K562 (cell line): ENCODE measurements at regions not wholly inside any gene's neighbourhood (a gene's known extent, or its start where the extent isn't known, plus 50 kb on each side); places are given as distances from the start of the nearest gene placed in this dataset.

Experiments used
- ATAC-seq: fragments of 200-7000 bp; cut with Tn5 transposase; 3 replicates; pipeline ENCODE4 v1.9.1; 2020; ENCODE audit warnings: moderate library complexity
- BruUV-seq: library from RNA; stranded (reverse); fragments of 400-500 nt; replicated peaks from 2 replicates; lab custom pipeline; 2021; lab: Mats Ljungman, UMichigan
- CTCF ChIA-PET: fragments of 300-600 bp; formaldehyde crosslinking; extraction: SDS; loops from one replicate; lab custom pipeline; 2021; ENCODE audit warnings: low intra/inter-chr PET ratio; lab: Yijun Ruan, JAX
- POLR2A ChIA-PET: fragments of 300-600, 350-650 bp; sonication (Branson Sonifier 250); formaldehyde crosslinking; extraction: SDS; loops from one replicate; lab custom pipeline; 2021; ENCODE audit warnings: antibody characterized with exemption, inconsistent platforms; lab: Yijun Ruan, JAX
- DNase-seq, 4 experiments: peaks; one replicate each; pipeline versions ENCODE4 v3.0.0 to v3.0.0-alpha.2; 2011 to 2018; ENCODE audit warnings: low spot score in 3 of 4, mixed read lengths in 3 of 4; ENCODE audit errors: extremely low read depth in 1 of 4
- FAIRE-seq: peaks from 2 replicates; lab custom pipeline; 2011; peaks lifted over from hg19 to GRCh38; lab: Jason Lieb, UNC
- H2AFZ ChIP-seq: 2 replicates; pipeline ENCODE4 v1.6.0; 2011; ENCODE audit warnings: low read depth, low read length, control low read depth, inconsistent platforms
- H3K27ac ChIP-seq: fragments of 200-600 bp; 3 replicates; pipeline ENCODE4 v1.8.0; 2011; ENCODE audit warnings: low read depth, mild to moderate bottlenecking, control low read depth, inconsistent platforms, low read length, moderate library complexity, mixed read lengths; ENCODE audit errors: extremely low read depth
- H3K27me3 ChIP-seq, 2 experiments: fragments of 300-600 bp in 1 of 2; 2 replicates in 1 of 2; 3 replicates in 1 of 2; pipeline versions ENCODE4 v1.6.0 to v1.8.0; 2011; ENCODE audit warnings: inconsistent platforms in 2 of 2, low read length in 2 of 2, mild to moderate bottlenecking in 1 of 2, mixed read lengths in 1 of 2, moderate library complexity in 1 of 2; ENCODE audit not compliant: control insufficient read depth in 2 of 2, insufficient read depth in 2 of 2
- H3K36me3 ChIP-seq: fragments of 300-600 bp; 3 replicates; pipeline ENCODE4 v1.8.0; 2011; ENCODE audit warnings: mild to moderate bottlenecking, low read length, inconsistent platforms; ENCODE audit not compliant: control insufficient read depth, insufficient read depth
- H3K4me1 ChIP-seq, 2 experiments: fragments of 200-600 bp in 1 of 2; replicated peaks in 1 of 2; 2 replicates in 1 of 2; 3 replicates in 1 of 2; pipeline versions ENCODE4 v1.5.1 to v1.8.0; 2011; ENCODE audit warnings: inconsistent platforms in 2 of 2, low read length in 2 of 2, mild to moderate bottlenecking in 1 of 2, mixed read lengths in 1 of 2, moderate library complexity in 1 of 2; ENCODE audit not compliant: control insufficient read depth in 2 of 2, insufficient read depth in 2 of 2
- H3K4me2 ChIP-seq: 2 replicates; pipeline ENCODE4 v1.6.1; 2011; ENCODE audit warnings: low read length, control low read depth, inconsistent platforms, mixed read lengths; ENCODE audit not compliant: insufficient read depth
- H3K4me3 ChIP-seq: fragments of 200-600 bp; sonication (generic), shearing (Covaris generic); 2 replicates; pipeline ENCODE4 v1.5.1; 2016; ENCODE audit warnings: control low read depth, inconsistent platforms
- H3K79me2 ChIP-seq: fragments of 200-600 bp; 3 replicates; pipeline ENCODE4 v1.8.0; 2011; ENCODE audit warnings: low read length, inconsistent platforms; ENCODE audit not compliant: control insufficient read depth, insufficient read depth
- H3K9ac ChIP-seq, 2 experiments: 2 replicates each; pipeline versions ENCODE4 v1.6.0 to v1.6.1; 2011; ENCODE audit warnings: low read depth in 2 of 2, low read length in 2 of 2, control low read depth in 1 of 2, inconsistent platforms in 1 of 2, mild to moderate bottlenecking in 1 of 2, mixed read lengths in 1 of 2; ENCODE audit not compliant: insufficient read depth in 1 of 2
- H3K9me1 ChIP-seq: one replicate; pipeline ENCODE4 v1.6.0; 2011; ENCODE audit warnings: inconsistent platforms, mild to moderate bottlenecking, low read length, moderate library complexity; ENCODE audit not compliant: control insufficient read depth, insufficient read depth
- H3K9me3 ChIP-seq: replicated peaks from 2 replicates; pipeline ENCODE4 v1.5.1; 2011; ENCODE audit warnings: low read depth, low read length, inconsistent platforms; ENCODE audit not compliant: control insufficient read depth, insufficient read depth
- H4K20me1 ChIP-seq: replicated peaks from 2 replicates; pipeline ENCODE4 v1.6.1; 2011; ENCODE audit warnings: low read length, inconsistent platforms, mixed read lengths; ENCODE audit not compliant: control insufficient read depth, insufficient read depth
- BMI1 ChIP-seq: fragments of 150-350 bp; IDR thresholded peaks from 2 replicates; pipeline ENCODE4 v1.6.1; 2014; ENCODE audit warnings: low read length
- BRCA1 ChIP-seq, 2 experiments: fragments of 450-650 bp in 1 of 2; sonication (generic) in 1 of 2; formaldehyde crosslinking in 1 of 2; IDR thresholded peaks; 2 replicates each; pipeline versions ENCODE4 v1.5.0 to v1.6.1; 2017 to 2020; ENCODE audit warnings: mild to moderate bottlenecking in 1 of 2, missing genetic modification reagents in 1 of 2
- GABPA ChIP-seq: fragments of 200-800 bp; sonication (Bioruptor generic); conservative IDR thresholded peaks from 2 replicates; pipeline ENCODE4 v1.6.1; 2016; ENCODE audit warnings: low read depth, missing genetic modification characterization, missing compliant biosample characterization
- ZNF175 ChIP-seq: fragments of 200-800 bp; sonication (Bioruptor generic); IDR thresholded peaks from 2 replicates; pipeline ENCODE4 v1.6.1; 2016; ENCODE audit warnings: low read depth, mild to moderate bottlenecking, missing genetic modification characterization, missing compliant biosample characterization
- ZNF23 ChIP-seq: fragments of 250-450 bp; sonication (Bioruptor Pico); IDR thresholded peaks from 2 replicates; pipeline ENCODE4 v1.4.0; 2020; ENCODE audit warnings: mild to moderate bottlenecking
- ZNF57 ChIP-seq: fragments of 450-650 bp; formaldehyde crosslinking; IDR thresholded peaks from 2 replicates; pipeline ENCODE4 v1.4.0; 2020; ENCODE audit warnings: mild to moderate bottlenecking, moderate library complexity
- WGBS: fragments of 100-300 bp; shearing (Covaris generic); methylation state at CpG from one replicate; pipeline ENCODE4 v1.1.6; 2016; ENCODE audit warnings: low coverage, mixed read lengths; ENCODE audit not compliant: insufficient coverage; ENCODE audit errors: missing lambda C conversion rate; 5-methylcytosine and 5-hydroxymethylcytosine counted together
- in situ Hi-C: fragments of 300-500 bp; cut with MboI; formaldehyde crosslinking; loops from 4 replicates; pipeline ENCODE4 v1.15.0; 2018; ENCODE audit warnings: inconsistent platforms, mixed read lengths
- intact Hi-C: fragments of 100-400 bp; cut with micrococcal nuclease; formaldehyde crosslinking; loops from 2 replicates; pipeline ENCODE4 v1.14.2; 2022
- TF ChIP-seq, protein P1 (sequence below): IDR thresholded peaks from 2 replicates; pipeline ENCODE4 v1.6.1; 2012; ENCODE audit warnings: low read depth, low read length, improper control_type of control experiment, borderline replicate concordance
- TF ChIP-seq, protein P2 (sequence below): fragments of 450-650 bp; IDR thresholded peaks from 2 replicates; pipeline ENCODE4 v1.6.1; 2017; ENCODE audit warnings: mild to moderate bottlenecking, moderate library complexity

DNA sequence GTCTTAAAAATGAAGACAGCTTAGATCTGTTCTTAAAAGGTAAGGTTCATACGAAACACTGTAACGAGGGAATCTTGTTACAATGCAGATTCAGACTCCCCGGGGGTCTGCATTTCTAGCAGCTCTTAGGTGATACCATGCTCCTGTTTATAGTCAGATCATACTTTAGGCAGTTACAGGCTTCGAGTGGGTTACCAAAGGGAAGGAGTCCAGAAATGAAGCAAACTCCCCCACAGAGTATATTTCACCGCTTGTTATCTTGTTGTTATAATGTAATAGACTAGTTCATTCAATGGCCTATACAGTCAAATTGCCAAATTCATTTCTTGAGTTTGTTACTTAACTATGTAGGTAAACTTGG, 601.1 kb downstream of the USP25 start:
- in situ Hi-C loops: no loop called here
- CTCF ChIA-PET: no interaction called here

More for the DNA sequence above, 601.1 kb downstream of the USP25 start:
- intact Hi-C loops: no loop called here
- Histone ChIP-seq H3K9me1 (no peaks in the 10 kb centered on the region), H3K27me3 (no peaks in the 10 kb centered on the region), H3K27ac (no peak overlapping the region), H3K9me3 (no peaks in the 10 kb centered on the region), H4K20me1 (no peaks in the 10 kb centered on the region), H3K4me1 (no peaks in the 10 kb centered on the region), H3K4me3 (no peak overlapping the region), H3K36me3 (no peaks in the 10 kb centered on the region), H3K79me2 (no peaks in the 10 kb centered on the region), H2AFZ (no peak overlapping the region), H3K4me2 (no peak overlapping the region), H3K9ac (no peak overlapping the region)
- ATAC-seq: no peak
- TF ChIP-seq, protein P1, sequence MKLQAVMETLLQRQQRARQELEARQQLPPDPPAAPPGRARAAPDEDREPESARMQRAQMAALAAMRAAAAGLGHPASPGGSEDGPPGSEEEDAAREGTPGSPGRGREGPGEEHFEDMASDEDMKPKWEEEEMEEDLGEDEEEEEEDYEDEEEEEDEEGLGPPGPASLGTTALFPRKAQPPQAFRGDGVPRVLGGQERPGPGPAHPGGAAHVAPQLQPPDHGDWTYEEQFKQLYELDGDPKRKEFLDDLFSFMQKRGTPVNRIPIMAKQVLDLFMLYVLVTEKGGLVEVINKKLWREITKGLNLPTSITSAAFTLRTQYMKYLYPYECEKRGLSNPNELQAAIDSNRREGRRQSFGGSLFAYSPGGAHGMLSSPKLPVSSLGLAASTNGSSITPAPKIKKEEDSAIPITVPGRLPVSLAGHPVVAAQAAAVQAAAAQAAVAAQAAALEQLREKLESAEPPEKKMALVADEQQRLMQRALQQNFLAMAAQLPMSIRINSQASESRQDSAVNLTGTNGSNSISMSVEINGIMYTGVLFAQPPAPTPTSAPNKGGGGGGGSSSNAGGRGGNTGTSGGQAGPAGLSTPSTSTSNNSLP: no peak
- TF ChIP-seq GABPA (tag) (no peak), ZNF57 (no peak), ZNF175 (no peak), BMI1 (no peak), ZNF23 (CRISPR knock-in tag) (no peak), BRCA1 (IDR thresholded peaks at IDR 0.05) (no peak), BRCA1 (CRISPR knock-in tag; IDR thresholded peaks at IDR 0.05) (no peak)
- TF ChIP-seq, protein P2, sequence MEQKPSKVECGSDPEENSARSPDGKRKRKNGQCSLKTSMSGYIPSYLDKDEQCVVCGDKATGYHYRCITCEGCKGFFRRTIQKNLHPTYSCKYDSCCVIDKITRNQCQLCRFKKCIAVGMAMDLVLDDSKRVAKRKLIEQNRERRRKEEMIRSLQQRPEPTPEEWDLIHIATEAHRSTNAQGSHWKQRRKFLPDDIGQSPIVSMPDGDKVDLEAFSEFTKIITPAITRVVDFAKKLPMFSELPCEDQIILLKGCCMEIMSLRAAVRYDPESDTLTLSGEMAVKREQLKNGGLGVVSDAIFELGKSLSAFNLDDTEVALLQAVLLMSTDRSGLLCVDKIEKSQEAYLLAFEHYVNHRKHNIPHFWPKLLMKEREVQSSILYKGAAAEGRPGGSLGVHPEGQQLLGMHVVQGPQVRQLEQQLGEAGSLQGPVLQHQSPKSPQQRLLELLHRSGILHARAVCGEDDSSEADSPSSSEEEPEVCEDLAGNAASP: no peak
- BruUV-seq: no TSS peak
- FAIRE-seq: no peak
- POLR2A ChIA-PET: no interaction called here
- 3% methylated on average over 5 of the region's 5 CpGs for WGBS
- DNase-seq: no peak
